ENCODE measurements at regions not wholly inside any gene's neighbourhood (a gene's known extent, or its start where the extent isn't known, plus 50 kb on each side); places are given as distances from the start of the nearest gene placed in this dataset.
"Not testable (repeated sequence)": the region's sequence is repeated elsewhere in the genome, so short reads cannot be mapped to it uniquely, and the experiment has no call there.

DNA sequence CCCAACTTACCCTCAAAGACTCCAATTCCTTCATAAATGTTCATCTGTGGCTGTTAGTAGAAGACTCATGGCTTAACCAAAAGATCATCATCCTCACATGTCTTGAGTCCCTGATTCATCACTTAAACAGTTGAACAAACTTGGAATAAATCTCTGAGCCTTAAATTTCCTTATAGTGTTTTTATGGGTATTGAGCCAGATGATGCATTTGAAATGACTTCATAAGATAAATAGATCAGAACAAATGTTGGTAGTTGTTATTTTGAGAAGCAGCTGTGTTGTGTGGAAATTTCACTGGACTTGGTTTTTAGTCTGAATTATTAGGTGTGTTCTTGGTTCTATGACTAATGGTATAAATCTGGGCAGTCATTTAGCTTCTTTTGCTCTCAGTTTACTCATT, 236.2 kb downstream of the NNT start:
- no peaks in the 10 kb centered on the region for H3K4me1 ChIP-seq (ENCODE audit: control extremely low read depth in 1 of 4, control insufficient read depth in 4 of 4, insufficient read depth in 4 of 4, low read length in 3 of 4)
- no peak for DNase-seq

DNA sequence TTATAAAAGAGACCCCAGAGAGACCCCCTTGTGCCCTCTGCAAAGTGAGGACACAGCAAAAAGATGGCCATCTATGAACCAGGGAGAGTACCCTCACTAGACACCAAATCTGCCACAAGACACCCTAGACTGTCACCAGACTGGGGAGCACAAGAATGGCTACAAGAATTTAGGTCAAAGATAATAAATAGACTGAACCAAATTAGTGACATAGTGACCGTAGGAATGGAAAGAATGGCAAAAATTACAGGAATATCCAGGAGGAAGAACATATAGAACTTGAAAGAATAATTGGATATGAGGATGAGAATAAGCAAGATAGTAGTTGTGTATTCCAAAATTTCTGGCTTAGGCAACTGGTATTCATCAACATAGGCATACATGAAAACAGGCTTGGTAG, 235.0 kb downstream of the NNT start:
- Histone ChIP-seq H3K4me3 (ENCODE audit: control insufficient read depth in 1 of 7, extremely low read depth in 1 of 7, insufficient read depth in 4 of 7, low read depth in 2 of 7, low read length in 6 of 7) (no peak overlapping the region), H3K27me3 (replicated peaks in 2 of 5; ENCODE audit: control insufficient read depth in 4 of 5, insufficient read depth in 5 of 5, low read length in 4 of 5) (no peaks in the 10 kb centered on the region), H3K4me1 (ENCODE audit: control extremely low read depth in 1 of 4, control insufficient read depth in 4 of 4, insufficient read depth in 4 of 4, low read length in 3 of 4) (no peaks in the 10 kb centered on the region), H3K27ac (ENCODE audit: insufficient read depth in 1 of 2, low read depth in 1 of 2, low read length in 2 of 2, poor library complexity in 1 of 2, severe bottlenecking in 2 of 2) (no peak overlapping the region), H3K9me3 (ENCODE audit: control extremely low read depth in 1 of 5, control insufficient read depth in 4 of 5, insufficient read depth in 2 of 5, low read depth in 1 of 5, low read length in 4 of 5) (peaks cover 0 to 1% (median 0%) of the 10 kb centered on the region in 5 experiments), H3K36me3 (ENCODE audit: control insufficient read depth in 4 of 4, insufficient read depth in 4 of 4, low read length in 3 of 4) (no peaks in the 10 kb centered on the region)
- 100% methylated on average over 1 of the region's 1 CpG for WGBS (ENCODE audit: insufficient coverage)
- no peak for DNase-seq
- ChIA-PET CTCF (no interaction called here), POLR2A (no interaction called here)

More for the DNA sequence above, 236.2 kb downstream of the NNT start:
- CTCF ChIA-PET: no interaction called here
- no peak overlapping the region for H3K27ac ChIP-seq (ENCODE audit: insufficient read depth in 1 of 2, low read depth in 1 of 2, low read length in 2 of 2, poor library complexity in 1 of 2, severe bottlenecking in 2 of 2)
- no peaks in the 10 kb centered on the region for H3K36me3 ChIP-seq (ENCODE audit: control insufficient read depth in 4 of 4, insufficient read depth in 4 of 4, low read length in 3 of 4)
- H3K27me3 ChIP-seq (replicated peaks in 2 of 5; ENCODE audit: control insufficient read depth in 4 of 5, insufficient read depth in 5 of 5, low read length in 4 of 5): no peaks in the 10 kb centered on the region
- POLR2A ChIA-PET: no interaction called here
- no peak overlapping the region for H3K4me3 ChIP-seq (ENCODE audit: control insufficient read depth in 1 of 7, extremely low read depth in 1 of 7, insufficient read depth in 4 of 7, low read depth in 2 of 7, low read length in 6 of 7)
- H3K9me3 ChIP-seq (ENCODE audit: control extremely low read depth in 1 of 5, control insufficient read depth in 4 of 5, insufficient read depth in 2 of 5, low read depth in 1 of 5, low read length in 4 of 5): peaks cover 0 to 1% (median 0%) of the 10 kb centered on the region in 5 experiments

DNA sequence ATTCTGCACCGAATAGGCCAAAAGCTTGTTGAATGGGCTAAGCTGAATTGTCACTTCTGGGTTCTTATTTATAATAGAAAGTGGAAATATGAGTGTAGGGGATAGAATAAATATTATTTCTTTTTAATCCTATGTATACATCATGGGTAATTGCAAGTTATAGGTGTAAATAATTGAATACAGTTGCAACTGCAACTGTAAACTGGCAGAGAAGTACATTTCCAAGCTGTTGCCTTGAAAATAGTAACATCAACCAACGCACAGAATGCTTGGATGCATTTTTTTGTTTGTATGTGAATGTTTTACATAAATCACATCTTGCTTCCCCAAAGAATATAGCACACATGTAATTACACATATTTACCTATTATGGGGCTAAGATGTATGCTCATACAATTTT, 234.1 kb downstream of the NNT start:
- ChIA-PET CTCF (no interaction called here), POLR2A (no interaction called here)
- Histone ChIP-seq H3K4me3 (ENCODE audit: control insufficient read depth in 1 of 7, extremely low read depth in 1 of 7, insufficient read depth in 4 of 7, low read depth in 2 of 7, low read length in 6 of 7) (no peak overlapping the region), H3K27ac (ENCODE audit: insufficient read depth in 1 of 2, low read depth in 1 of 2, low read length in 2 of 2, poor library complexity in 1 of 2, severe bottlenecking in 2 of 2) (no peak overlapping the region), H3K4me1 (ENCODE audit: control extremely low read depth in 1 of 4, control insufficient read depth in 4 of 4, insufficient read depth in 4 of 4, low read length in 3 of 4) (no peaks in the 10 kb centered on the region), H3K9me3 (ENCODE audit: control extremely low read depth in 1 of 5, control insufficient read depth in 4 of 5, insufficient read depth in 2 of 5, low read depth in 1 of 5, low read length in 4 of 5) (peaks cover 0 to 1% (median 0%) of the 10 kb centered on the region in 5 experiments), H3K27me3 (replicated peaks in 2 of 5; ENCODE audit: control insufficient read depth in 4 of 5, insufficient read depth in 5 of 5, low read length in 4 of 5) (no peaks in the 10 kb centered on the region), H3K36me3 (ENCODE audit: control insufficient read depth in 4 of 4, insufficient read depth in 4 of 4, low read length in 3 of 4) (no peaks in the 10 kb centered on the region)
- no peak for DNase-seq
- no CpG with 5 or more reads among the region's 2 CpGs for WGBS (ENCODE audit: insufficient coverage)

DNA sequence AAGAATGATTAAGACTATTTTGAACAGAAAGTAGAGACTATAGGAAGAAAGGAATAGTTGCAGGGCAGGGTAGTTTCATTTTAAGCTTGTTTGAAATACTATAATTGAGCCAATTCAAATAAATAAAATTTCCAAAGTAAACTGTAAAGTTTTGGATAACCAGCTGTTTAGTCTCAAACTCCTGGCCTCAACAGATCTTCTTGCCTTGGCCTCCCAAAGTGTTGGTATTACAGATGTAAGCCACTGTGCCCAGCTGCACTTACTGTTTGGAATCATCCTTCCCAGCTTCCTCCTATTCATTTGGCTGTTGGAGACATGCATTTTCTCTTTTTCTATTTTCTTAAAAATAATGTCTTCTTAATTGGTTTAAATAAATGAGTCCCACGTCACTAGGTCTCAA, 231.0 kb downstream of the NNT start:
- WGBS (ENCODE audit: insufficient coverage): no CpG with 5 or more reads among the region's 1 CpG
- CTCF ChIA-PET: no interaction called here

DNA sequence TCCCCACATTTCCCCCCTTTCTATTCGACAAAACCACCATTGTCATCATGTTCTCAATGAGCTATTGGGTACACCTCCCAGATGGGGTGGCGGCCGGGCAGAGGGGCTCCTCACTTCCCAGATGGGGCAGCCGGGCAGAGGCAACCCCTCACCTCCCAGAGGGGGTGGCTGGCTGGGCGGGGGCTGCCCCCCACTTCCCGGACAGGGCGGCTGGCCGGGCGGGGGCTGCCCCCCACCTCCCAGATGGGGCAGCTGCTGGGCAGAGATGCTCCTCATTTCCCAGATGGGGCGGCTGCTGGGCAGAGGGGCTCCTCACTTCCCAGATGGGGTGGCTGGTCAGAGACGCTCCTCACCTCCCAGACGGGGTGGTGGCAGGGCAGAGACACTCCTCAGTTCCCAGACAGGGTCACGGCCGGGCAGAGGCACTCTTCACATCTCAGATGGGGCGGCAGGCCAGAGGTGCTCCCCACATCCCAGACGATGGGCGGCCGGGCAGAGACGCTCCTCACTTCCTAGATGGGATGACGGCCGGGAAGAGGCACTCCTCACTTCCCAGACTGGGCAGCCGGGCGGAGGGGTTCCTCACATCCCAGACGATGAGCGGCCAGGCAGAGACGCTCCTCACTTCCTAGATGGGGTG, 221.5 kb downstream of the NNT start:
- DNase-seq; H3K27me3 ChIP-seq (replicated peaks in 2 of 5; ENCODE audit: control insufficient read depth in 4 of 5, insufficient read depth in 5 of 5, low read length in 4 of 5); H3K4me1 ChIP-seq (ENCODE audit: control extremely low read depth in 1 of 4, control insufficient read depth in 4 of 4, insufficient read depth in 4 of 4, low read length in 3 of 4); H3K36me3 ChIP-seq (ENCODE audit: control insufficient read depth in 4 of 4, insufficient read depth in 4 of 4, low read length in 3 of 4); H3K9me3 ChIP-seq (ENCODE audit: control extremely low read depth in 1 of 5, control insufficient read depth in 4 of 5, insufficient read depth in 2 of 5, low read depth in 1 of 5, low read length in 4 of 5); POLR2A ChIA-PET; H3K4me3 ChIP-seq (ENCODE audit: control insufficient read depth in 1 of 7, extremely low read depth in 1 of 7, insufficient read depth in 4 of 7, low read depth in 2 of 7, low read length in 6 of 7); H3K27ac ChIP-seq (ENCODE audit: insufficient read depth in 1 of 2, low read depth in 1 of 2, low read length in 2 of 2, poor library complexity in 1 of 2, severe bottlenecking in 2 of 2); CTCF ChIA-PET: not testable (repeated sequence)
- 98% methylated on average over 14 of the region's 26 CpGs for WGBS (ENCODE audit: insufficient coverage)

More for the DNA sequence above, 231.0 kb downstream of the NNT start:
- no peak overlapping the region for H3K4me3 ChIP-seq (ENCODE audit: control insufficient read depth in 1 of 7, extremely low read depth in 1 of 7, insufficient read depth in 4 of 7, low read depth in 2 of 7, low read length in 6 of 7)
- no peak for DNase-seq
- no peaks in the 10 kb centered on the region for H3K27me3 ChIP-seq (replicated peaks in 2 of 5; ENCODE audit: control insufficient read depth in 4 of 5, insufficient read depth in 5 of 5, low read length in 4 of 5)
- no peaks in the 10 kb centered on the region for H3K36me3 ChIP-seq (ENCODE audit: control insufficient read depth in 4 of 4, insufficient read depth in 4 of 4, low read length in 3 of 4)
- no peaks in the 10 kb centered on the region for H3K4me1 ChIP-seq (ENCODE audit: control extremely low read depth in 1 of 4, control insufficient read depth in 4 of 4, insufficient read depth in 4 of 4, low read length in 3 of 4)
- POLR2A ChIA-PET: no interaction called here
- peaks cover 0 to 4% (median 0%) of the 10 kb centered on the region in 5 experiments for H3K9me3 ChIP-seq (ENCODE audit: control extremely low read depth in 1 of 5, control insufficient read depth in 4 of 5, insufficient read depth in 2 of 5, low read depth in 1 of 5, low read length in 4 of 5)
- H3K27ac ChIP-seq (ENCODE audit: insufficient read depth in 1 of 2, low read depth in 1 of 2, low read length in 2 of 2, poor library complexity in 1 of 2, severe bottlenecking in 2 of 2): no peak overlapping the region

DNA sequence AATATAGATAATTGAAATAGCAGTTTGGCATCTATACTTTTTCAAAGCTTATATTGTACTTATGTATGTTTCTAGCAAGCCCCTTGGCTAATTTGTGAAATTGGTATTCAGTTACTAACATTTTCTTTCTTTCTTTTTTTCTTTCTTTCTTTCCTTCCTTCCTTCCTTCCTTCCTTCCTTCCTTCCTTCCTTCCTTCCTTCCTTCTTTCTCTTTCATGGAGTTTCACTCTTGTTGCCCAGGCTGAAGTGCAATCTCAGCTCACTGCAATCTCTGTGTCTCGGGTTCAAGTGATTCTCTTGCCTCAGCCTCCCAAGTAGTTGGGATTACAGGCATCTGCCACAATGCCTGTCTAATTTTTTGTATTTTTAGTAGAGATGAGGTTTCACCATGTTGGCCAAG, 215.4 kb downstream of the NNT start:
- POLR2A ChIA-PET: not testable (repeated sequence)

DNA sequence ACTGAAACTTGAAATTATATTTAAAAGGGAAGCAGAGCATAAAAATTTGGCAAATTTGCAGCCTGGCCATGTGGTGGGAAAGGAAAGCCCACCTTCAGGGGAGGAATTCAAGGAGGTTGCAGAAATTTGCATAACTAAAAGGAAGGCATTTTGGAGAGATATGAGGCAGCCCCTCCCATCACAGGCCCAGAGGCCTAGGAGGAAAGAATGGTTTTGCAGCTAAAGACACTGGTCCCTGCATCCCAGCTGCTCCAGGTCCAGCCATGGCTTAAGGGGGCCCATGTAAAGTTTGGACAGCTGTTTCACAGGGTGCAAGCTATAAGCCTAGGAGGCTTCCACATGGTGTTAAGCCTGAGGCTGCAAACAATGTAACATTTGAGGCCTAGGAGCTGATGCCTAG, 212.5 kb downstream of the NNT start:
- Histone ChIP-seq H3K9me3 (ENCODE audit: control extremely low read depth in 1 of 5, control insufficient read depth in 4 of 5, insufficient read depth in 2 of 5, low read depth in 1 of 5, low read length in 4 of 5) (peaks cover 0 to 16% (median 10%) of the 10 kb centered on the region in 5 experiments), H3K27ac (ENCODE audit: insufficient read depth in 1 of 2, low read depth in 1 of 2, low read length in 2 of 2, poor library complexity in 1 of 2, severe bottlenecking in 2 of 2) (no peak overlapping the region), H3K4me1 (ENCODE audit: control extremely low read depth in 1 of 4, control insufficient read depth in 4 of 4, insufficient read depth in 4 of 4, low read length in 3 of 4) (no peaks in the 10 kb centered on the region), H3K27me3 (replicated peaks in 2 of 5; ENCODE audit: control insufficient read depth in 4 of 5, insufficient read depth in 5 of 5, low read length in 4 of 5) (no peaks in the 10 kb centered on the region), H3K36me3 (ENCODE audit: control insufficient read depth in 4 of 4, insufficient read depth in 4 of 4, low read length in 3 of 4) (no peaks in the 10 kb centered on the region), H3K4me3 (ENCODE audit: control insufficient read depth in 1 of 7, extremely low read depth in 1 of 7, insufficient read depth in 4 of 7, low read depth in 2 of 7, low read length in 6 of 7) (no peak overlapping the region)
- no peak for DNase-seq
- ChIA-PET CTCF (no interaction called here), POLR2A (no interaction called here)

More for the DNA sequence above, 215.4 kb downstream of the NNT start:
- H3K36me3 ChIP-seq (ENCODE audit: control insufficient read depth in 4 of 4, insufficient read depth in 4 of 4, low read length in 3 of 4); H3K27me3 ChIP-seq (replicated peaks in 2 of 5; ENCODE audit: control insufficient read depth in 4 of 5, insufficient read depth in 5 of 5, low read length in 4 of 5); CTCF ChIA-PET; H3K4me1 ChIP-seq (ENCODE audit: control extremely low read depth in 1 of 4, control insufficient read depth in 4 of 4, insufficient read depth in 4 of 4, low read length in 3 of 4); H3K27ac ChIP-seq (ENCODE audit: insufficient read depth in 1 of 2, low read depth in 1 of 2, low read length in 2 of 2, poor library complexity in 1 of 2, severe bottlenecking in 2 of 2); DNase-seq; H3K4me3 ChIP-seq (ENCODE audit: control insufficient read depth in 1 of 7, extremely low read depth in 1 of 7, insufficient read depth in 4 of 7, low read depth in 2 of 7, low read length in 6 of 7): not testable (repeated sequence)
- WGBS (ENCODE audit: insufficient coverage): 100% methylated on average over 1 of the region's 1 CpG
- H3K9me3 ChIP-seq (ENCODE audit: control extremely low read depth in 1 of 5, control insufficient read depth in 4 of 5, insufficient read depth in 2 of 5, low read depth in 1 of 5, low read length in 4 of 5): peaks cover 0 to 16% (median 10%) of the 10 kb centered on the region in 5 experiments

Measured in common myeloid progenitor, CD34-positive (primary cell).